BLaER1 treated with 17β-estradiol and CSF1 and Interleukin-3, amounts not matched to agents 10 nM and 100 nM (cell line): ENCODE measurements at regions not wholly inside any gene's neighbourhood (a gene's known extent, or its start where the extent isn't known, plus 50 kb on each side); places are given as distances from the start of the nearest gene placed in this dataset.

Experiments used
- H3K27ac ChIP-seq, 11 experiments: shearing (Covaris generic); formaldehyde crosslinking; 2 replicates each; pipeline ENCODE4 v1.8.1; 2022
- H3K27me3 ChIP-seq, 11 experiments: shearing (Covaris generic); formaldehyde crosslinking; 2 replicates each; pipeline ENCODE4 v1.8.1; 2022
- H3K36me3 ChIP-seq, 11 experiments: shearing (Covaris generic); formaldehyde crosslinking; 2 replicates each; pipeline ENCODE4 v1.8.1; 2022
- H3K4me1 ChIP-seq, 10 experiments: shearing (Covaris generic); formaldehyde crosslinking; 2 replicates each; pipeline ENCODE4 v1.8.1; 2022
- H3K4me2 ChIP-seq, 11 experiments: shearing (Covaris generic); formaldehyde crosslinking; 2 replicates each; pipeline ENCODE4 v1.8.1; 2022
- H3K4me3 ChIP-seq, 10 experiments: shearing (Covaris generic); formaldehyde crosslinking; 2 replicates each; pipeline ENCODE4 v1.8.1; 2022
- H3K9ac ChIP-seq, 11 experiments: shearing (Covaris generic); formaldehyde crosslinking; 2 replicates each; pipeline ENCODE4 v1.8.1; 2022
- H3K9me3 ChIP-seq, 11 experiments: shearing (Covaris generic); formaldehyde crosslinking; replicated peaks in 1 of 11; 2 replicates each; pipeline ENCODE4 v1.8.1; 2022
- H4K20me1 ChIP-seq, 11 experiments: shearing (Covaris generic); formaldehyde crosslinking; 2 replicates each; pipeline ENCODE4 v1.8.1; 2022
- Cebpa-rat ChIP-seq, 11 experiments: shearing (Covaris generic); IDR thresholded peaks; 2 replicates each; pipeline ENCODE4 v1.8.1; 2022

GRCh38 chr14:71209888-71210287 lies 302.6 kb downstream of the PCNX1 start:
- TF ChIP-seq Cebpa-rat (IDR thresholded peaks at IDR 0.05) = no peak
- Histone ChIP-seq H4K20me1 (no peaks in the 10 kb centered on the region), H3K27me3 (no peaks in the 10 kb centered on the region), H3K4me3 (no peak overlapping the region), H3K36me3 (no peaks in the 10 kb centered on the region), H3K9me3 (peaks cover 0 to 19% (median 9%) of the 10 kb centered on the region in 11 experiments; a peak in 15 of 22 replicates), H3K27ac (no peak overlapping the region), H3K9ac (no peak overlapping the region), H3K4me1 (peaks cover 0 to 11% (median 9%) of the 10 kb centered on the region in 10 experiments; a peak in 9 of 20 replicates), H3K4me2 (no peak overlapping the region)

GRCh38 chr14:71212093-71212492 lies 304.8 kb downstream of the PCNX1 start:
- Histone ChIP-seq H4K20me1 (no peaks in the 10 kb centered on the region), H3K4me3 (no peak overlapping the region), H3K27ac (no peak overlapping the region), H3K9me3 (peaks cover 8 to 30% (median 14%) of the 10 kb centered on the region in 11 experiments; a peak in 21 of 22 replicates), H3K36me3 (no peaks in the 10 kb centered on the region), H3K4me1 (peaks cover 0 to 10% (median 6%) of the 10 kb centered on the region in 10 experiments; a peak in 9 of 20 replicates), H3K27me3 (no peaks in the 10 kb centered on the region), H3K4me2 (peak overlapping the region in 3 of 11 experiments; percentile 3 to 34 (median 8); a peak in 2 of 22 replicates), H3K9ac (no peak overlapping the region)
- TF ChIP-seq Cebpa-rat (IDR thresholded peaks at IDR 0.05) = no peak

GRCh38 chr14:71212683-71213107 lies 305.4 kb downstream of the PCNX1 start:
- Histone ChIP-seq H3K27me3 (no peaks in the 10 kb centered on the region), H3K4me1 (peaks cover 0 to 11% (median 6%) of the 10 kb centered on the region in 10 experiments; a peak in 12 of 20 replicates), H3K4me3 (no peak overlapping the region), H3K9me3 (peaks cover 9 to 36% (median 19%) of the 10 kb centered on the region in 11 experiments; a peak in 21 of 22 replicates), H3K27ac (no peak overlapping the region), H3K4me2 (peak overlapping the region in 6 of 11 experiments; percentile 3 to 34 (median 12); a peak in 6 of 22 replicates), H4K20me1 (no peaks in the 10 kb centered on the region), H3K9ac (no peak overlapping the region), H3K36me3 (no peaks in the 10 kb centered on the region)
- no peak for TF ChIP-seq Cebpa-rat (IDR thresholded peaks at IDR 0.05)

- Histone ChIP-seq H3K36me3 (no peaks in the 10 kb centered on the region), H3K27ac (no peak overlapping the region), H3K9me3 (peaks cover 9 to 41% (median 19%) of the 10 kb centered on the region in 11 experiments; a peak in 21 of 22 replicates), H3K4me2 (no peak overlapping the region), H3K4me3 (no peak overlapping the region), H3K4me1 (peaks cover 4 to 19% (median 15%) of the 10 kb centered on the region in 10 experiments; a peak in 18 of 20 replicates), H3K9ac (no peak overlapping the region), H3K27me3 (no peaks in the 10 kb centered on the region), H4K20me1 (no peaks in the 10 kb centered on the region)
- TF ChIP-seq Cebpa-rat (IDR thresholded peaks at IDR 0.05) = no peak
Measured at GRCh38 chr14:71214241-71214640, 307.0 kb downstream of the PCNX1 start.

DNA sequence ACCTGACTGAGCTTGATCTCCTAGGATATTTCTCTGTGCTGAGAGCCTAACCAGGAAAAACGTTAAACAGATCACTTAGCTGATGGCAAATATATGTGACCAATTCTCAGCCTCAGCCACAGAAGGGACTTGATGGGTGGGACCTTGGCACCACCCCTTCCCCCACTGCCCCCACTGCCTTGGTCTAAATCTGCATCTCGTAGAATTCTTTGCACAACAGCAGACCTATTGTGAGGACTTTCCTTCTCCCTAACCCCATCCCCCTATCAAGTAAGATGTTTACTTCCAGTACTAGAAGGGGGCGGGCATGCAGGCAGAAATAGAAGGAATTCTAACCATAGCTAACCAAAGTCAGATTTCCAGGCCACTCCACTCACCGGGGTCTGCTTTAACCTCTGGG lies 313.2 kb downstream of the PCNX1 start:
- H3K27me3 ChIP-seq = no peaks in the 10 kb centered on the region
- no peak for TF ChIP-seq Cebpa-rat (IDR thresholded peaks at IDR 0.05)
- H3K9me3 ChIP-seq = peaks cover 0 to 26% (median 17%) of the 10 kb centered on the region in 11 experiments; a peak in 17 of 22 replicates
- no peak overlapping the region for H3K4me2 ChIP-seq
- no peaks in the 10 kb centered on the region for H4K20me1 ChIP-seq
- peaks cover 4 to 10% (median 8%) of the 10 kb centered on the region in 10 experiments; a peak in 17 of 20 replicates for H3K4me1 ChIP-seq
- H3K9ac ChIP-seq = no peak overlapping the region
- no peak overlapping the region for H3K4me3 ChIP-seq
- no peak overlapping the region for H3K27ac ChIP-seq
- no peaks in the 10 kb centered on the region for H3K36me3 ChIP-seq

GRCh38 chr14:71221119-71221518 lies 313.9 kb downstream of the PCNX1 start:
- Histone ChIP-seq H3K4me2 (no peak overlapping the region), H3K9ac (no peak overlapping the region), H4K20me1 (no peaks in the 10 kb centered on the region), H3K27me3 (no peaks in the 10 kb centered on the region), H3K4me1 (peaks cover 4 to 10% (median 8%) of the 10 kb centered on the region in 10 experiments; a peak in 17 of 20 replicates), H3K36me3 (no peaks in the 10 kb centered on the region), H3K9me3 (peaks cover 0 to 20% (median 11%) of the 10 kb centered on the region in 11 experiments; a peak in 15 of 22 replicates), H3K4me3 (no peak overlapping the region), H3K27ac (no peak overlapping the region)
- no peak for TF ChIP-seq Cebpa-rat (IDR thresholded peaks at IDR 0.05)

- Histone ChIP-seq H3K4me1 (peaks cover 0 to 4% (median 0%) of the 10 kb centered on the region in 10 experiments; a peak in 1 of 20 replicates), H3K27ac (no peak overlapping the region), H3K27me3 (no peaks in the 10 kb centered on the region), H3K36me3 (no peaks in the 10 kb centered on the region), H3K4me3 (no peak overlapping the region), H3K9me3 (no peaks in the 10 kb centered on the region), H4K20me1 (no peaks in the 10 kb centered on the region), H3K9ac (no peak overlapping the region), H3K4me2 (no peak overlapping the region)
- TF ChIP-seq Cebpa-rat (IDR thresholded peaks at IDR 0.05) = no peak
Measured at GRCh38 chr14:71225113-71225512, 317.9 kb downstream of the PCNX1 start.

DNA sequence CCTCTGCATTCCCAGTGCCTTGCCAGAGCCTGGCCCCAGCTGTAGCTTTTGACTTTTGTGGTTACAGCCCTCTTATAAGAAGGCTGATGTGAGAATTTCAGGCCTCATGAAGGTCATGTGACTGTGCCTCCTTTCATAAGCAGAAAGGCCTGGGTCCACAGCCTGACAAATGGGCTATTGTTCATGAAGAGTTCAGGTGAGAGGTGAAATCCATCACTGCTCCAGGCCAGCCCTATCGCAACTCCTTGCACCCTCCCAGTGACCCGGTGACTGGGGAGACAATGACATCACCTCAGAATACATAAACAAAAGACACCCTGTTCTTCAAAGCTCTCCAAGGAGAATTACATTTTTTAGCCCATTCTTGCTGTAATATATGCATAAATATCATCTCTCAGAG lies 321.5 kb downstream of the PCNX1 start:
- peak overlapping the region in 1 of 11 experiments; percentile 21; a peak in 1 of 22 replicates for H3K4me2 ChIP-seq
- H3K9ac ChIP-seq = no peak overlapping the region
- no peaks in the 10 kb centered on the region for H4K20me1 ChIP-seq
- no peak overlapping the region for H3K27ac ChIP-seq
- no peak overlapping the region for H3K4me3 ChIP-seq
- no peaks in the 10 kb centered on the region for H3K9me3 ChIP-seq
- H3K36me3 ChIP-seq = no peaks in the 10 kb centered on the region
- H3K4me1 ChIP-seq = peaks cover 0 to 15% (median 0%) of the 10 kb centered on the region in 10 experiments; a peak in 4 of 20 replicates
- H3K27me3 ChIP-seq = no peaks in the 10 kb centered on the region
- no peak for TF ChIP-seq Cebpa-rat (IDR thresholded peaks at IDR 0.05)

- H4K20me1 ChIP-seq = no peaks in the 10 kb centered on the region
- H3K4me1 ChIP-seq = peaks cover 0 to 15% (median 0%) of the 10 kb centered on the region in 10 experiments; a peak in 4 of 20 replicates
- H3K4me3 ChIP-seq = no peak overlapping the region
- H3K36me3 ChIP-seq = no peaks in the 10 kb centered on the region
- no peak overlapping the region for H3K27ac ChIP-seq
- H3K27me3 ChIP-seq = no peaks in the 10 kb centered on the region
- no peak overlapping the region for H3K9ac ChIP-seq
- no peaks in the 10 kb centered on the region for H3K9me3 ChIP-seq
- TF ChIP-seq Cebpa-rat (IDR thresholded peaks at IDR 0.05) = no peak
- no peak overlapping the region for H3K4me2 ChIP-seq
Measured at GRCh38 chr14:71229875-71230274, 322.6 kb downstream of the PCNX1 start.

GRCh38 chr14:71230897-71231296 lies 323.6 kb downstream of the PCNX1 start:
- no peak overlapping the region for H3K4me2 ChIP-seq
- peaks cover 0 to 19% (median 4%) of the 10 kb centered on the region in 10 experiments; a peak in 12 of 20 replicates for H3K4me1 ChIP-seq
- H3K27me3 ChIP-seq = no peaks in the 10 kb centered on the region
- no peak for TF ChIP-seq Cebpa-rat (IDR thresholded peaks at IDR 0.05)
- no peak overlapping the region for H3K27ac ChIP-seq
- H4K20me1 ChIP-seq = no peaks in the 10 kb centered on the region
- H3K36me3 ChIP-seq = no peaks in the 10 kb centered on the region
- H3K9ac ChIP-seq = no peak overlapping the region
- no peaks in the 10 kb centered on the region for H3K9me3 ChIP-seq
- no peak overlapping the region for H3K4me3 ChIP-seq
